ENCODE measurements at regions not wholly inside any gene's neighbourhood (a gene's known extent, or its start where the extent isn't known, plus 50 kb on each side); places are given as distances from the start of the nearest gene placed in this dataset.

DNA sequence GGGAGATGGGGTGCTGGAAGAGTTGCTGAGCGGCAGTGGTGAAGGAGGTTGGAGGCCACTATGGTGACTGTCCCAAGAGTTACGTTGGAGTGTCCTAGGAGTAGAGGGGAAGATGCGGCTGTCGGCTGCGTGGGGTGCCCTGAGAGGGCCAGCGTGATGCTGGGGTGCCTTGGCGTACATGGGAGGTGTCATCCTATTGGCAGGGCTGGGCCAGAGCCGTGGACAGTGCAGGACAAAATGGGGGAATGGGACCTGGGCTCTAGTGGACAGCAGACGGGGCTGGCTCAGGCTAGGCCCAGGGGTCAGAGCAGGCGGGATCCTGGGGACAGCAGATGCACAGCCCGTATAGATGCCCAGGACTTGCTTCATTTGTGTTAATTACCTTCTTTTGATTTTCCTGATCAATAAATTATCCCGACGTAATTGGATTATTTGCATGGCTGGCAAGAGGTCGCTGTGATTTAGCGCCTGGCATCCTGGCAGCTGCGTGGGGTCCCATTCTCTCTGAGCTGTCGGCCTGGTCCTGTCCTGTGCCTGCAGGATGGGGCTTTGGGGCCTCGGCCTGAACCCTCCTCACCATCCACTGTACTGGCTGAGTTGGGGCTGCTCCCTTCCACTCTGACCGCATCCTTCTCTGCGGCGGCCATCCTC, 203.9 kb upstream of the C14orf180 start:
- TF ChIP-seq POLR2AphosphoS5 (IDR thresholded peaks at IDR 0.05; ENCODE audit: low read depth, low read length) (no peak), POLR2A (IDR thresholded peaks at IDR 0.05; ENCODE audit: low read depth, low read length) (no peak)

Measured in GM12892 (cell line).